ENCODE measurements at regions not wholly inside any gene's neighbourhood (a gene's known extent, or its start where the extent isn't known, plus 50 kb on each side); places are given as distances from the start of the nearest gene placed in this dataset.

GRCh38 chr3:147008458-147008857 lies 397.9 kb downstream of the ZIC4 start:
- DNase-seq: no peak

GRCh38 chr3:147007736-147008245 lies 398.6 kb downstream of the ZIC4 start:
- DNase-seq: no peak

GRCh38 chr3:147002721-147003120 lies 397.6 kb upstream of the PLSCR5 start:
- DNase-seq: no peak

GRCh38 chr3:147000274-147000673 lies 395.1 kb upstream of the PLSCR5 start:
- no peak for DNase-seq

GRCh38 chr3:146991907-146992306 lies 386.8 kb upstream of the PLSCR5 start:
- no peak for DNase-seq

GRCh38 chr3:146975476-146975875 lies 370.3 kb upstream of the PLSCR5 start:
- no peak for DNase-seq

- no peak for DNase-seq
These were observed 369.9 kb upstream of the PLSCR5 start for GRCh38 chr3:146975032-146975431.

- DNase-seq: no peak
These were observed 368.9 kb upstream of the PLSCR5 start for GRCh38 chr3:146974001-146974400.

- no peak for DNase-seq
These were observed 367.6 kb upstream of the PLSCR5 start for GRCh38 chr3:146972726-146973125.

- no peak for DNase-seq
These were observed 365.1 kb upstream of the PLSCR5 start for GRCh38 chr3:146970236-146970635.

GRCh38 chr3:146969356-146969755 lies 364.2 kb upstream of the PLSCR5 start:
- DNase-seq: no peak

- no peak for DNase-seq
These were observed 363.1 kb upstream of the PLSCR5 start for GRCh38 chr3:146968204-146968651.

GRCh38 chr3:146967783-146968182 lies 362.6 kb upstream of the PLSCR5 start:
- no peak for DNase-seq

GRCh38 chr3:146966124-146966523 lies 361.0 kb upstream of the PLSCR5 start:
- no peak for DNase-seq

- DNase-seq: no peak
These were observed 348.4 kb upstream of the PLSCR5 start for GRCh38 chr3:146953511-146953981.

GRCh38 chr3:146948985-146949384 lies 343.8 kb upstream of the PLSCR5 start:
- DNase-seq: no peak

GRCh38 chr3:146948186-146948585 lies 343.0 kb upstream of the PLSCR5 start:
- DNase-seq: no peak

GRCh38 chr3:146929696-146930095 lies 324.6 kb upstream of the PLSCR5 start:
- DNase-seq: no peak

- no peak for DNase-seq
These were observed 323.4 kb upstream of the PLSCR5 start for GRCh38 chr3:146928421-146929059.

- DNase-seq: no peak
These were observed 316.5 kb upstream of the PLSCR5 start for GRCh38 chr3:146921693-146922092.

GRCh38 chr3:146914409-146914808 lies 309.3 kb upstream of the PLSCR5 start:
- DNase-seq: no peak

GRCh38 chr3:146912241-146913015 lies 307.3 kb upstream of the PLSCR5 start:
- no peak for DNase-seq

GRCh38 chr3:146903927-146904326 lies 298.8 kb upstream of the PLSCR5 start:
- no peak for DNase-seq

GRCh38 chr3:146899171-146899570 lies 294.0 kb upstream of the PLSCR5 start:
- no peak for DNase-seq
